ENCODE measurements at regions not wholly inside any gene's neighbourhood (a gene's known extent, or its start where the extent isn't known, plus 50 kb on each side); places are given as distances from the start of the nearest gene placed in this dataset.

GRCh38 chr4:106679063-106679462 lies 310.5 kb upstream of the GIMD1 start:
- no peak for DNase-seq
- no peak for TF ChIP-seq GATA1 (IDR thresholded peaks at IDR 0.05; ENCODE audit: low read depth, low read length)
- no peak for TF ChIP-seq POLR2A (IDR thresholded peaks at IDR 0.05; ENCODE audit: low read length)

GRCh38 chr4:106677213-106677612 lies 308.6 kb upstream of the GIMD1 start:
- no peak for TF ChIP-seq POLR2A (IDR thresholded peaks at IDR 0.05; ENCODE audit: low read length)
- TF ChIP-seq GATA1 (IDR thresholded peaks at IDR 0.05; ENCODE audit: low read depth, low read length), result no peak
- no peak for DNase-seq

- TF ChIP-seq POLR2A (IDR thresholded peaks at IDR 0.05; ENCODE audit: low read length) (no peak), GATA1 (IDR thresholded peaks at IDR 0.05; ENCODE audit: low read depth, low read length) (no peak)
- DNase-seq, result peak in 1 of 2 experiments; percentile 2
These were observed 307.8 kb upstream of the GIMD1 start for GRCh38 chr4:106676173-106676921.

- no peak for DNase-seq
- TF ChIP-seq GATA1 (IDR thresholded peaks at IDR 0.05; ENCODE audit: low read depth, low read length) (no peak), POLR2A (IDR thresholded peaks at IDR 0.05; ENCODE audit: low read length) (no peak)
These were observed 303.1 kb upstream of the GIMD1 start for GRCh38 chr4:106671716-106672115.

GRCh38 chr4:106670976-106671375 lies 302.4 kb upstream of the GIMD1 start:
- DNase-seq, result no peak

GRCh38 chr4:106659371-106659770 lies 290.8 kb upstream of the GIMD1 start:
- TF ChIP-seq GATA1 (IDR thresholded peaks at IDR 0.05; ENCODE audit: low read depth, low read length), result no peak
- TF ChIP-seq POLR2A (IDR thresholded peaks at IDR 0.05; ENCODE audit: low read length), result no peak
- DNase-seq, result no peak

More at GRCh38 chr4:106670976-106671375, 302.4 kb upstream of the GIMD1 start:
- no peak for TF ChIP-seq GATA1 (IDR thresholded peaks at IDR 0.05; ENCODE audit: low read depth, low read length)
- no peak for TF ChIP-seq POLR2A (IDR thresholded peaks at IDR 0.05; ENCODE audit: low read length)

GRCh38 chr4:106652095-106652494 lies 283.5 kb upstream of the GIMD1 start:
- no peak for DNase-seq
- TF ChIP-seq GATA1 (IDR thresholded peaks at IDR 0.05; ENCODE audit: low read depth, low read length) (no peak), POLR2A (IDR thresholded peaks at IDR 0.05; ENCODE audit: low read length) (no peak)

GRCh38 chr4:106650701-106651100 lies 282.1 kb upstream of the GIMD1 start:
- DNase-seq, result no peak
- no peak for TF ChIP-seq GATA1 (IDR thresholded peaks at IDR 0.05; ENCODE audit: low read depth, low read length)
- no peak for TF ChIP-seq POLR2A (IDR thresholded peaks at IDR 0.05; ENCODE audit: low read length)

GRCh38 chr4:106647451-106647850 lies 278.9 kb upstream of the GIMD1 start:
- DNase-seq, result no peak
- no peak for TF ChIP-seq GATA1 (IDR thresholded peaks at IDR 0.05; ENCODE audit: low read depth, low read length)
- TF ChIP-seq POLR2A (IDR thresholded peaks at IDR 0.05; ENCODE audit: low read length), result no peak

GRCh38 chr4:106629268-106629625 lies 260.7 kb upstream of the GIMD1 start:
- no peak for DNase-seq
- no peak for TF ChIP-seq GATA1 (IDR thresholded peaks at IDR 0.05; ENCODE audit: low read depth, low read length)
- no peak for TF ChIP-seq POLR2A (IDR thresholded peaks at IDR 0.05; ENCODE audit: low read length)

- TF ChIP-seq GATA1 (IDR thresholded peaks at IDR 0.05; ENCODE audit: low read depth, low read length) (no peak), POLR2A (IDR thresholded peaks at IDR 0.05; ENCODE audit: low read length) (no peak)
- DNase-seq, result no peak
These were observed 260.1 kb upstream of the GIMD1 start for GRCh38 chr4:106628586-106629267.

- TF ChIP-seq POLR2A (IDR thresholded peaks at IDR 0.05; ENCODE audit: low read length) (no peak), GATA1 (IDR thresholded peaks at IDR 0.05; ENCODE audit: low read depth, low read length) (no peak)
- DNase-seq, result no peak
These were observed 258.5 kb upstream of the GIMD1 start for GRCh38 chr4:106627051-106627450.

GRCh38 chr4:106624671-106625070 lies 256.1 kb upstream of the GIMD1 start:
- no peak for TF ChIP-seq POLR2A (IDR thresholded peaks at IDR 0.05; ENCODE audit: low read length)
- TF ChIP-seq GATA1 (IDR thresholded peaks at IDR 0.05; ENCODE audit: low read depth, low read length), result no peak
- DNase-seq, result no peak

- TF ChIP-seq POLR2A (IDR thresholded peaks at IDR 0.05; ENCODE audit: low read length) (no peak), GATA1 (IDR thresholded peaks at IDR 0.05; ENCODE audit: low read depth, low read length) (no peak)
- DNase-seq, result no peak
These were observed 250.4 kb upstream of the GIMD1 start for GRCh38 chr4:106618956-106619355.

- no peak for DNase-seq
- TF ChIP-seq GATA1 (IDR thresholded peaks at IDR 0.05; ENCODE audit: low read depth, low read length) (no peak), POLR2A (IDR thresholded peaks at IDR 0.05; ENCODE audit: low read length) (no peak)
These were observed 247.4 kb upstream of the GIMD1 start for GRCh38 chr4:106615961-106616360.
